HFFc6 (cell line): ENCODE measurements at regions not wholly inside any gene's neighbourhood (a gene's known extent, or its start where the extent isn't known, plus 50 kb on each side); places are given as distances from the start of the nearest gene placed in this dataset.

Experiments
- DNase-seq: peaks from one replicate; pipeline ENCODE4 v3.0.0-alpha.2; 2018
- H3K27ac Mint-ChIP-seq: 2 replicates; pipeline ENCODE4 v1.8.0; 2020; ENCODE audit warnings: mild to moderate bottlenecking, mixed read lengths
- H3K27me3 Mint-ChIP-seq: 2 replicates; pipeline ENCODE4 v1.8.0; 2021; ENCODE audit warnings: mild to moderate bottlenecking, moderate library complexity, mixed read lengths; ENCODE audit not compliant: insufficient read depth
- H3K36me3 Mint-ChIP-seq: 2 replicates; pipeline ENCODE4 v1.8.0; 2021; ENCODE audit warnings: low read depth, mixed read lengths
- H3K4me1 Mint-ChIP-seq: 2 replicates; pipeline ENCODE4 v1.8.0; 2020; ENCODE audit warnings: low read depth, mixed read lengths
- H3K4me3 Mint-ChIP-seq: 2 replicates; pipeline ENCODE4 v1.8.0; 2020; ENCODE audit warnings: mild to moderate bottlenecking, moderate library complexity, mixed read lengths
- H3K9me3 Mint-ChIP-seq: 2 replicates; pipeline ENCODE4 v1.8.0; 2020; ENCODE audit warnings: mild to moderate bottlenecking, mixed read lengths
- TF ChIP-seq, protein P1 (sequence below): fragments of 200-600 bp; sonication (generic); IDR thresholded peaks from 2 replicates; pipeline ENCODE4 v1.5.0; 2021; ENCODE audit warnings: antibody characterized with exemption, mild to moderate bottlenecking

DNA sequence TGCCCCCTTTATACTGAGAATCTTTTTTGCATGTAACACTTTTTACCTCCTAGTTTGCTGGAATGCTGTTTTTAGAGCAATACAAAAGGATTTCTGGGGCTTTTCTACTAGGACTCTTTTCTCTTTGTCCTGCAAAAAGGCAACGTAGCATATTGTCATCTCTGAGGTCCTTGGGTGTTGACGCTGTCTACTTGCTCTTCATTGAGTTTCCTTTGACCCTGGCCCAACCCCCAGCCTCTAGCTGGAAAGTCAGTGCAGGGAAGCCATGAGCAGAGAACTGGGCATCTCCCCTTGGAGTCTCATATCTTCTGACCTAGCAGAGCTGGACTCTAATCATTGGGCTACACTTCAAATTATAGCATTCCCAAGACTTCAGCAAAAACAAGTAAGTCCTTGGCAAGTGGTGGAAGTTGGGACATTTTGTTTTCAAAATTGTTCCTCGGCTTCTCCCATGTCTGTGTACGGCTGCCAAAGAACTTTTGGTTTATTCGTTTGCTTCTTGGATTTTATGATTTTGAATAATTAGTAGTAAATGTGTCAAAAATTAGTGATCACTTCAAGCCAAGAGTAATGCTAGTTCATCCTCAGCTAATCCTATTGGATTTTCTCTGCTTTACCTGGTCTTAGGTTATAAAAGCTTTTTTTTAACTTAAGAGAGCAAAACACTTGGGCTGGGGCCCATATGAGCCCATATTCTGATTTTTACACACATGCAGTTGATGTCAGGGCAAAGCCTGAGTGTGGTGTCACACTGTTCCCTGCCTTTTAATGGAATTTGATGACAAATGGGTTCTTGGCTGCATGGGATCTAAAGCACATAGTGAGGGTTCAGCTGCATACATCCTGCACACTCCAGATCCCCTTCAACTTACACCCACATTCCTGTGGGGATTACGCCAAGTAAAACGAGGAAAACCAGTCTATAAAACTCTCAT, 419.5 kb upstream of the C2CD4B start:
- H3K9me3 Mint-ChIP-seq = no peaks in the 10 kb centered on the region
- 0 out of 2 replicates have a peak, but pooled peaks cover 5% of the 10 kb centered on the region for H3K36me3 Mint-ChIP-seq
- H3K27me3 Mint-ChIP-seq = no peaks in the 10 kb centered on the region; the same call in 1 of the 2 replicates
- H3K4me3 Mint-ChIP-seq = no peak overlapping the region
- no peak overlapping the region for H3K27ac Mint-ChIP-seq
- H3K4me1 Mint-ChIP-seq = peaks cover 9% of the 10 kb centered on the region
- TF ChIP-seq, protein P1, sequence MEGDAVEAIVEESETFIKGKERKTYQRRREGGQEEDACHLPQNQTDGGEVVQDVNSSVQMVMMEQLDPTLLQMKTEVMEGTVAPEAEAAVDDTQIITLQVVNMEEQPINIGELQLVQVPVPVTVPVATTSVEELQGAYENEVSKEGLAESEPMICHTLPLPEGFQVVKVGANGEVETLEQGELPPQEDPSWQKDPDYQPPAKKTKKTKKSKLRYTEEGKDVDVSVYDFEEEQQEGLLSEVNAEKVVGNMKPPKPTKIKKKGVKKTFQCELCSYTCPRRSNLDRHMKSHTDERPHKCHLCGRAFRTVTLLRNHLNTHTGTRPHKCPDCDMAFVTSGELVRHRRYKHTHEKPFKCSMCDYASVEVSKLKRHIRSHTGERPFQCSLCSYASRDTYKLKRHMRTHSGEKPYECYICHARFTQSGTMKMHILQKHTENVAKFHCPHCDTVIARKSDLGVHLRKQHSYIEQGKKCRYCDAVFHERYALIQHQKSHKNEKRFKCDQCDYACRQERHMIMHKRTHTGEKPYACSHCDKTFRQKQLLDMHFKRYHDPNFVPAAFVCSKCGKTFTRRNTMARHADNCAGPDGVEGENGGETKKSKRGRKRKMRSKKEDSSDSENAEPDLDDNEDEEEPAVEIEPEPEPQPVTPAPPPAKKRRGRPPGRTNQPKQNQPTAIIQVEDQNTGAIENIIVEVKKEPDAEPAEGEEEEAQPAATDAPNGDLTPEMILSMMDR = no peak
- DNase-seq = no peak

GRCh38 chr15:62588938-62589670, 424.0 kb upstream of the C2CD4B start:
- Mint-ChIP-seq H3K27me3 (peaks cover 3% of the 10 kb centered on the region), H3K9me3 (no peaks in the 10 kb centered on the region), H3K27ac (no peak overlapping the region), H3K4me3 (no peak overlapping the region), H3K4me1 (peaks cover 40% of the 10 kb centered on the region), H3K36me3 (0 out of 2 replicates have a peak, but pooled peaks cover 5% of the 10 kb centered on the region)
- no peak for DNase-seq
- TF ChIP-seq, protein P1 = peak; percentile 26; the same call in 1 of the 2 replicates

GRCh38 chr15:62591842-62592838, 427.1 kb upstream of the C2CD4B start:
- H3K27me3 Mint-ChIP-seq = peaks cover 3% of the 10 kb centered on the region
- no peak overlapping the region for H3K4me3 Mint-ChIP-seq
- TF ChIP-seq, protein P1 = no peak
- H3K9me3 Mint-ChIP-seq = no peaks in the 10 kb centered on the region
- H3K27ac Mint-ChIP-seq = no peak overlapping the region
- H3K4me1 Mint-ChIP-seq = peaks cover 42% of the 10 kb centered on the region
- peaks cover 10% of the 10 kb centered on the region; the same call in 1 of the 2 replicates for H3K36me3 Mint-ChIP-seq
- DNase-seq = peak; percentile 7

- no peak for DNase-seq
- peaks cover 3% of the 10 kb centered on the region for H3K27me3 Mint-ChIP-seq
- H3K4me1 Mint-ChIP-seq = peaks cover 42% of the 10 kb centered on the region
- no peaks in the 10 kb centered on the region for H3K9me3 Mint-ChIP-seq
- H3K36me3 Mint-ChIP-seq = peaks cover 10% of the 10 kb centered on the region; the same call in 1 of the 2 replicates
- no peak overlapping the region for H3K4me3 Mint-ChIP-seq
- TF ChIP-seq, protein P1 = no peak
- no peak overlapping the region for H3K27ac Mint-ChIP-seq
Observed at GRCh38 chr15:62592920-62593319, 427.8 kb upstream of the C2CD4B start.
